Coronary artery (tissue), 2 donors: ENCODE measurements at regions not wholly inside any gene's neighbourhood (a gene's known extent, or its start where the extent isn't known, plus 50 kb on each side); places are given as distances from the start of the nearest gene placed in this dataset.
A peak's percentile ranks its signal among the peaks of the same experiment; 100 is the strongest.

Experiments
- DNase-seq: peaks from one replicate; pipeline ENCODE4 v3.0.0-alpha.2; 2017; ENCODE audit warnings: low spot score
- H3K27ac ChIP-seq, 2 donors: fragments of 200-600 bp; sonication (generic); one replicate each; pipeline ENCODE4 v1.5.1; 2016 to 2019
- H3K4me3 ChIP-seq: fragments of 200-600 bp; sonication (generic); 2 replicates; pipeline ENCODE4 v1.5.1; 2016; ENCODE audit warnings: mild to moderate bottlenecking, moderate library complexity
- CTCF ChIP-seq: fragments of 200-600 bp; sonication (generic); IDR thresholded peaks from one replicate; pipeline ENCODE4 v1.5.1; 2019; ENCODE audit warnings: antibody characterized with exemption

GRCh38 chr6:6736791-6737654, 148.5 kb downstream of the LY86 start:
- Histone ChIP-seq H3K4me3 (peak overlapping the region; percentile 59), H3K27ac (no peak overlapping the region)
- no peak for DNase-seq
- no peak for TF ChIP-seq CTCF

- peak overlapping the region; percentile 59 for H3K4me3 ChIP-seq
- DNase-seq, result no peak
- TF ChIP-seq CTCF, result no peak
- H3K27ac ChIP-seq, result no peak overlapping the region
Observed at GRCh38 chr6:6737671-6738070, 149.2 kb downstream of the LY86 start.

GRCh38 chr6:6738108-6738507, 149.6 kb downstream of the LY86 start:
- Histone ChIP-seq H3K27ac (no peak overlapping the region), H3K4me3 (no peak overlapping the region)
- TF ChIP-seq CTCF, result no peak
- DNase-seq, result no peak

GRCh38 chr6:6738922-6739716, 150.6 kb downstream of the LY86 start:
- no peak overlapping the region for H3K27ac ChIP-seq
- no peak for DNase-seq
- no peak for TF ChIP-seq CTCF
- no peak overlapping the region for H3K4me3 ChIP-seq

GRCh38 chr6:6740595-6740994, 152.1 kb downstream of the LY86 start:
- no peak for TF ChIP-seq CTCF
- no peak overlapping the region for H3K4me3 ChIP-seq
- no peak for DNase-seq
- H3K27ac ChIP-seq, result no peak overlapping the region

GRCh38 chr6:6741264-6741663, 152.7 kb downstream of the LY86 start:
- TF ChIP-seq CTCF, result no peak
- no peak overlapping the region for H3K27ac ChIP-seq
- no peak for DNase-seq
- no peak overlapping the region for H3K4me3 ChIP-seq
